Caco-2 (cell line): ENCODE measurements at regions not wholly inside any gene's neighbourhood (a gene's known extent, or its start where the extent isn't known, plus 50 kb on each side); places are given as distances from the start of the nearest gene placed in this dataset.

Experiments used
- BruUV-seq: library from RNA; stranded (reverse); fragments of 400-500 nt; replicated peaks from 2 replicates; lab custom pipeline; 2021; lab: Mats Ljungman, UMichigan
- CTCF ChIA-PET: fragments of 300-600 bp; sonication (Branson Sonifier 250); formaldehyde crosslinking; loops from one replicate; lab custom pipeline; 2022; ENCODE audit warnings: antibody characterized with exemption; lab: Charles Lee
- POLR2A ChIA-PET: fragments of 300-600 bp; sonication (Branson Sonifier 250); formaldehyde crosslinking; loops from one replicate; lab custom pipeline; 2022; ENCODE audit warnings: antibody characterized with exemption; lab: Charles Lee
- DNase-seq, 2 experiments: peaks; one replicate each; pipeline versions ENCODE4 v3.0.0 to v3.0.0-alpha.2; 2020 to 2022
- H3K27me3 ChIP-seq: replicated peaks from 2 replicates; pipeline ENCODE4 v1.6.0; 2011; ENCODE audit warnings: low read length; ENCODE audit not compliant: control insufficient read depth, insufficient read depth
- H3K36me3 ChIP-seq: 2 replicates; pipeline ENCODE4 v1.5.1; 2011; ENCODE audit warnings: low read length; ENCODE audit not compliant: control insufficient read depth, insufficient read depth
- H3K4me1 ChIP-seq: fragments of 250-450 bp; sonication (Bioruptor Pico); 2 replicates; pipeline ENCODE4 v1.5.1; 2020; ENCODE audit warnings: mild to moderate bottlenecking
- H3K4me3 ChIP-seq: 2 replicates; pipeline ENCODE4 v1.5.1; 2011; ENCODE audit warnings: low read depth, mild to moderate bottlenecking, control low read depth, low read length
- H3K9me3 ChIP-seq: fragments of 250-450 bp; sonication (Bioruptor Pico); 2 replicates; pipeline ENCODE4 v1.5.1; 2020; ENCODE audit warnings: mild to moderate bottlenecking, moderate library complexity
- H3K27ac Mint-ChIP-seq: one replicate; pipeline ENCODE4 v1.8.0; 2022; ENCODE audit warnings: mixed read lengths; ENCODE audit not compliant: unreplicated experiment
- H3K27me3 Mint-ChIP-seq: one replicate; pipeline ENCODE4 v1.8.0; 2022; ENCODE audit warnings: mixed read lengths; ENCODE audit not compliant: insufficient read depth, unreplicated experiment
- H3K36me3 Mint-ChIP-seq: one replicate; pipeline ENCODE4 v1.8.0; 2022; ENCODE audit warnings: mild to moderate bottlenecking, mixed read lengths; ENCODE audit not compliant: insufficient read depth, unreplicated experiment
- H3K4me1 Mint-ChIP-seq: one replicate; pipeline ENCODE4 v1.8.0; 2022; ENCODE audit warnings: low read depth, mixed read lengths; ENCODE audit not compliant: unreplicated experiment
- H3K4me3 Mint-ChIP-seq: one replicate; pipeline ENCODE4 v1.8.0; 2022; ENCODE audit warnings: mild to moderate bottlenecking, moderate library complexity, mixed read lengths; ENCODE audit not compliant: unreplicated experiment
- H3K9me3 Mint-ChIP-seq: one replicate; pipeline ENCODE4 v1.8.0; 2022; ENCODE audit warnings: mixed read lengths; ENCODE audit not compliant: unreplicated experiment
- CTCF ChIP-seq, 2 experiments: fragments of 200-600 bp in 1 of 2; IDR thresholded peaks; 1 replicate in 1 of 2; 2 replicates in 1 of 2; pipeline versions ENCODE4 v1.5.1 to v1.8.0; 2011 to 2022; ENCODE audit warnings: antibody characterized with exemption in 1 of 2, control low read depth in 1 of 2, inconsistent platforms in 1 of 2, low read depth in 1 of 2, low read length in 1 of 2, mild to moderate bottlenecking in 1 of 2, moderate library complexity in 1 of 2; ENCODE audit not compliant: insufficient read depth in 1 of 2, severe bottlenecking in 1 of 2, unreplicated experiment in 1 of 2
- intact Hi-C: fragments of 100-400 bp; cut with micrococcal nuclease; formaldehyde crosslinking; loops from one replicate; pipeline ENCODE4 v1.10.0; 2022; ENCODE audit not compliant: unreplicated experiment

GRCh38 chr13:65011378-65011777, 2218.8 kb downstream of the PCDH9 start:
- intact Hi-C loops = no loop called here
- Histone ChIP-seq H3K27me3 (no peaks in the 10 kb centered on the region), H3K4me1 (no peaks in the 10 kb centered on the region), H3K4me3 (no peak overlapping the region), H3K36me3 (no peaks in the 10 kb centered on the region), H3K9me3 (no peaks in the 10 kb centered on the region)
- Mint-ChIP-seq H3K36me3 (no peaks in the 10 kb centered on the region), H3K9me3 (no peaks in the 10 kb centered on the region), H3K27ac (no peak overlapping the region), H3K27me3 (no peaks in the 10 kb centered on the region), H3K4me1 (no peaks in the 10 kb centered on the region), H3K4me3 (no peak overlapping the region)
- TF ChIP-seq CTCF (IDR thresholded peaks at IDR 0.05; ENCODE audit: insufficient read depth in 1 of 2, low read depth in 1 of 2, low read length in 1 of 2, severe bottlenecking in 1 of 2, unreplicated experiment in 1 of 2) = no peak
- BruUV-seq = no TSS peak
- no peak for DNase-seq
- POLR2A ChIA-PET = no interaction called here
- CTCF ChIA-PET = no interaction called here

- no peak for DNase-seq
- POLR2A ChIA-PET = no interaction called here
These were observed 2232.7 kb downstream of the PCDH9 start for GRCh38 chr13:64997438-64997837.

GRCh38 chr13:64993514-64994164, 2236.5 kb downstream of the PCDH9 start:
- no peak overlapping the region for H3K4me3 Mint-ChIP-seq
- ChIA-PET POLR2A (no interaction called here), CTCF (no interaction called here)
- Histone ChIP-seq H3K4me3 (no peak overlapping the region), H3K27me3 (no peaks in the 10 kb centered on the region), H3K4me1 (no peaks in the 10 kb centered on the region), H3K9me3 (no peaks in the 10 kb centered on the region), H3K36me3 (no peaks in the 10 kb centered on the region)
- H3K27ac Mint-ChIP-seq = peak overlapping the region; percentile 5
- no peaks in the 10 kb centered on the region for H3K27me3 Mint-ChIP-seq
- no peaks in the 10 kb centered on the region for H3K36me3 Mint-ChIP-seq
- no peak for DNase-seq
- BruUV-seq = no TSS peak
- H3K4me1 Mint-ChIP-seq = no peaks in the 10 kb centered on the region
- intact Hi-C loops = loop anchor here (10.0 kb wide), 1 partner anchor 519 kb away; no protein-coding TSS in a partner anchor
- TF ChIP-seq CTCF (IDR thresholded peaks at IDR 0.05; ENCODE audit: insufficient read depth in 1 of 2, low read depth in 1 of 2, low read length in 1 of 2, severe bottlenecking in 1 of 2, unreplicated experiment in 1 of 2) = no peak
- H3K9me3 Mint-ChIP-seq = no peaks in the 10 kb centered on the region

More at GRCh38 chr13:64997438-64997837, 2232.7 kb downstream of the PCDH9 start:
- no peaks in the 10 kb centered on the region for H3K36me3 ChIP-seq
- Mint-ChIP-seq H3K27me3 (no peaks in the 10 kb centered on the region), H3K4me3 (no peak overlapping the region), H3K9me3 (no peaks in the 10 kb centered on the region), H3K27ac (no peak overlapping the region), H3K4me1 (no peaks in the 10 kb centered on the region), H3K36me3 (no peaks in the 10 kb centered on the region)
- BruUV-seq = no TSS peak
- no peak overlapping the region for H3K4me3 ChIP-seq
- CTCF ChIA-PET = no interaction called here
- no peaks in the 10 kb centered on the region for H3K4me1 ChIP-seq
- TF ChIP-seq CTCF (IDR thresholded peaks at IDR 0.05; ENCODE audit: insufficient read depth in 1 of 2, low read depth in 1 of 2, low read length in 1 of 2, severe bottlenecking in 1 of 2, unreplicated experiment in 1 of 2) = peak in 1 of 2 experiments; percentile 3
- H3K9me3 ChIP-seq = no peaks in the 10 kb centered on the region
- intact Hi-C loops = loop anchor here (5.0 to 10.0 kb wide), 2 partner anchors 523 to 640 kb away; no protein-coding TSS in a partner anchor
- H3K27me3 ChIP-seq = no peaks in the 10 kb centered on the region
